HG03432 (cell line): ENCODE measurements at regions not wholly inside any gene's neighbourhood (a gene's known extent, or its start where the extent isn't known, plus 50 kb on each side); places are given as distances from the start of the nearest gene placed in this dataset.
"Not testable (repeated sequence)": the region's sequence is repeated elsewhere in the genome, so short reads cannot be mapped to it uniquely, and the experiment has no call there.

Experiments used
- ATAC-seq: cut with Tn5 transposase; IDR thresholded peaks from one replicate; pipeline ENCODE4 v1.9.1; 2021; ENCODE audit warnings: mild to moderate bottlenecking, moderate library complexity; ENCODE audit not compliant: unreplicated experiment

GRCh38 chr20:4476903-4477500, 209.3 kb upstream of the PRNP start:
- no peak for ATAC-seq

GRCh38 chr20:4472906-4473305, 213.3 kb upstream of the PRNP start:
- ATAC-seq, result no peak

DNA sequence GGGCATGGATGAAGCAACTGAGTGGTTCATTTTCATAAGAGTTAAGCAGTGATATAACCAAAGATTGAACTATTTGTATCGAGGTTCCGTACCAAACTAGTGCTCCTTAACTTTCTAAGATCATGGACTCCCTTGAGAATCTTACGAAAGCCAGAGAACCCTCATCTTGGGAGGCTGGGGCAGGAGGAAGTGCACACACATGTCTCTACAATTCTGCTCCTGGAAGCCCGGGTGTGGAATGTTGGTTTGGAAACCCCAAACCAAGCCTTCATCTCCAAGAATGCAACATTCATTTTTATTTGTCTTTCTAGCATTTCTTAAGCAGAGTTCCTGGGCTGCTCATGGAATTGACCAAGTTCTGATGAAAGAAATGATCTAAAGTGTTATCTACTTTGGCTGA, 215.0 kb upstream of the PRNP start:
- ATAC-seq, result no peak

DNA sequence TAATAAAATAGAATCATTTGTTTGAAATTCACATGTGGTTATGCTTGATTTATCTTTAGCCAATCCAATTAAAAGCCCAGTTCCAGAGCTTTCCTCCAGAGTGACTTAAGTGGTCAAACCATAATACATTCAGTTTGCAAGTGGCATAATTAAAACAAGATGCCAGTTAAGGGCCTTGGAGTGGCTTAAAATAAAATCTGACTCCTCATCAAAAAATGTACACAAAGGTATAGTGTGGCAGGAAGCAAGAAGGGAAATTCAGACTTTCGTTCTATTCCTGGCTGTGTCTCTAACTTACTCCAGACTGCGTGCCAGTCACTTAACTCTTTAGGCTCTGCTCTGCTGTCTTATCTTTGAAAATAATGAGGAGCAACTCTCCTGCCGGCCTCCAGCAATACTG, 215.9 kb upstream of the PRNP start:
- ATAC-seq, result no peak

DNA sequence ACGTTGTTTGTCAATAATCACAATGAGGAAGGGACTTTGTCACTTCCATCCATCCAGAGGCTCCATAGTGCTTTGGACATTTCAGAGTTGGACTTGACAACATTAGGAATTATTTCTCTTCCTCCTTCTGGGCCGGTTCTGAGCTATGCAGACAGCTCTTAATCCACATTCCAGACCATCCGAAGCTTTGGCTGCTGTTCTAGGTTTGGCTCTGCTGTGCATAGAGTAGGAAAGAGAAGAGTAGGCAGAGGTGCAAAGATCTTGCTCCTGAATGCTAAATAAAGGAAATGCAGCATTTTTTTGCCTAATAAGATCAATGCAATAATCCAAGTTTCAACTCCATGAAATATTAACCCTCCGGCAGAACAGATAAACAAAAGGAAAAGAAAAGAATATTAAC, 216.3 kb upstream of the PRNP start:
- ATAC-seq, result no peak

DNA sequence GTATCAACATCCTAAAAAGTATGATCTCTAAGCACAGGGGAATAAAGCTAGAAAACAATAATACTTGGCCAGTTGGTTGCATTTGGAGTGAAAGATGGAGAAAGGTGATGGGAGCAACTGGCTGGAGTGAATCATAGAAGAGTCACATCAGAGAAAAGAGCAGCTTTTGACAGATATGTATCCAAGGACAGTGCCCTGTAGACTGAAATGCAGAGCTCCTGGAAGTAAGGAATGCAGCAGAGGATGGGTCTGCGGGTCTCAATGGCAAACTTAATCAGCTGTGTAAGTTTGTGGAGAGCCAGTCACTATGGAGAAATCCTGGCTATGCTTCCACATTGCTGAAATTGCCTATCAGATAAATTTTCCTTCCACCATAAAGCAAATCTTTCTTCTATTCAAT, 218.1 kb upstream of the PRNP start:
- ATAC-seq, result no peak

DNA sequence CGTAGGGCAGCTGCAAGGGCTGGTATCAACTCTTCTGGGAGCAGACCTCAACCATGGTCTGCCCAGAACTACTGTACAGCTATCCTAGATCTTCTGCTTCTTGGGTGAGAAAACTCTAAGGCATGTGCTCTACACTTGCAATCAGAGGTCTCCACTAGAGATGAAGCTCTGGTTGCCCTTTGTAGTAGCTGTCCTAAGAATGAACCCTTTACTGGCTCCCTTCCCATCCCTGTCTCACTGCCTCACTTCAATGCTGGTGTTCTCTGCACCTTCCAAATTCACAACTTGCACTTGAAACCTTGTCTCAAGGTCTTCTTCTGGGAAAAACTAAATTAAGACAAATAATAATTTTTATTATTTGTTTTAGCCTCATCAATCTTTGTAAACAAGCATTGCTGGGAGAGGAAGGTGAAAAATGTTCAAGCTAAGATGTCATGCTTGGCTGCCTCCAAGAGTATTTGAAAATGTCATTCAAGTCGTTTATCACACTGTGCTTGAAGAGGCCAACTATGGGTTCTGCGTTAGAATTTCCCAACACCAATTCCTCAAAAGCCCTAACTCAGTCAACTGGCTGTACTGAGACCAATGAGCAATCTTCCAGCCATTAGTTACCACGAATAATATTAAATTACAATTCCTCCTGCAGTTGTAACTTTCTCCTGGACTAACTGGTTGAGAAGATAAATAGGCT, 216.9 kb upstream of the ADRA1D start:
- ATAC-seq, result no peak

DNA sequence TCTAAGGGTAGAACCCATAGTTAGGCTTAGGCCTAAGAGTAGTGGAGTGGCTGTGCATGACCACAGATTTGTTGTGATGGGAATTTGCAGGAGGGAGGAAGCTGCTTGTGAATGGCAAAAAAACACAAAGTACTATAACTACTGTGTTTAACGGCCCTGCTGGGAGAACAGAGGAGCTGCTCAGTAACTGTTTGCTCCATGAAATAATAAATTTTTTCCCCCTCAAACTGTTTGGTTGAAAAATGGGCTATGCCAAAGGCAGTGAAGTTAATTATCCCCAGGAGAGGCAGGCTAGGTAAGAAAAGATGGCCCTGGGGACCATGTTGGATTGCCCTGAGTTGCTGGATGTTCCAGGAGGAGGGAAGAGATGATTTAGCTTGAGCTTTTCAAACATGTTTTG, 216.1 kb upstream of the ADRA1D start:
- no peak for ATAC-seq

- not testable (repeated sequence) for ATAC-seq
These were observed 213.7 kb upstream of the ADRA1D start for GRCh38 chr20:4462801-4463200.

DNA sequence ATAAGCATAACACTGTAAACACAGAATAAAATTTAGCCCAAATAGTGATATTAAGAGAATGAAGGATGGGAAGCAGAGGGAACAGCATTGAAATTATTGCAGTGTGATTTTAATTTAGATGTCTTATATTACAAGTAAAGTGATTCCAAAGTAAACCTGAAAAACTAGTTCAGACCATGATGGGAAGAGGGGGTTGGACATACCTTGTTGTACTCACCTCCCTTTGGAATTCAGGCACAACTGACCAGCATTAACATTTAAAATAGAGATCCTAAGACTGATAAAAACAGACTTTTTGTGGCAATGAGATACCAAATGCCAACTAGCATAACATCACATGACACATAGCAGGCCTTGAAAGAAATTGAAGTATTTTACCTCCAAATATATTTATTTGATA, 210.0 kb upstream of the ADRA1D start:
- no peak for ATAC-seq

- ATAC-seq, result no peak
These were observed 208.8 kb upstream of the ADRA1D start for GRCh38 chr20:4457566-4458543.

DNA sequence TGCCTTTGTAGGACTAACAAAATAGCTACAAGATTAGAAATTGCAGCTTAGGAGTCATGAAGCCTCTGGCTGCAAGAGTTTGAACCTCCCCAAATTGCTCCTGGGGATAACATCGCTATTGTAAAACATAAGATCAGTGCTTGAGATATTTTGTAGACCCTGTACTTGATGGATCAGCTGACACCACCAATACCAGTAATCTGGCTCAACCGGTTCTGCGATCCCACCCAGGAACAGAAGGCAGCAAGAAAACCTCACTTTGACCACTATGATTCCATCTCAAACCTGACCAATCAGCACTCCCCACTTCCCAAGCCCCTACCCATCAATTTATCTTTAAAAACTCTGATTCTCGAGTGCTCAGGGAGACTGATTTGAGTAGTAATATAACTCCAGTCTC, 206.9 kb upstream of the ADRA1D start:
- no peak for ATAC-seq

- no peak for ATAC-seq
These were observed 206.2 kb upstream of the ADRA1D start for GRCh38 chr20:4455301-4455701.

GRCh38 chr20:4454111-4454510, 205.0 kb upstream of the ADRA1D start:
- ATAC-seq, result no peak

GRCh38 chr20:4453359-4453758, 204.3 kb upstream of the ADRA1D start:
- ATAC-seq, result no peak

DNA sequence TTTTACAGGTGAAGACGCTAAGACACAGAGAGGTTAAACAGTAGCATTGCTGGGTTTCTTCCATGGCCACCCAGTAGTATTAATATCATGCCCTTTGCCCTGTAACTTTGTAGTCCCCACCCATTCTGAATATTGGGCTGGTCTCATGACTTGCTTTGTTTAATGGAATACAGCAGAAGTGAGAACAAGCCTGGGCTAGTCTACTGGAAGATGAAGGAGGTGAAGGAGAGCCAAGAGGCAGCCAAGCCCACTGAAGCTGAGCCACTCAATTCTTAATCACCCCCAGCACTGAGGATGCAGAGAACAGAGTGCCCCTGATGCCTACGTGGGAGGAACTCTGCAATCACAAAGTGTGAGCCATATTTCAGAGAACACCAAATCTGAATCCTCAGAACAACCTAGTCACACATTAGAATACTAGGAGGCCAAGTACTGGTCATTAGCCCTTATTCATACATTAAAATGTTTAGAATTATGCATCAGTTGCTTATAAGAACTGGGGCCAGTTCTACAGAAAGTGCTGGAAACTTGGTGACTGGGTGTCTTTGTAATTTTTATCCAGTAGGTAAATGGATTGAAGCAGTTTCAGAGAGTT, 202.5 kb upstream of the ADRA1D start:
- ATAC-seq, result no peak

GRCh38 chr20:4449957-4450715, 201.0 kb upstream of the ADRA1D start:
- no peak for ATAC-seq

- ATAC-seq, result no peak
These were observed 196.7 kb upstream of the ADRA1D start for GRCh38 chr20:4445784-4446183.

DNA sequence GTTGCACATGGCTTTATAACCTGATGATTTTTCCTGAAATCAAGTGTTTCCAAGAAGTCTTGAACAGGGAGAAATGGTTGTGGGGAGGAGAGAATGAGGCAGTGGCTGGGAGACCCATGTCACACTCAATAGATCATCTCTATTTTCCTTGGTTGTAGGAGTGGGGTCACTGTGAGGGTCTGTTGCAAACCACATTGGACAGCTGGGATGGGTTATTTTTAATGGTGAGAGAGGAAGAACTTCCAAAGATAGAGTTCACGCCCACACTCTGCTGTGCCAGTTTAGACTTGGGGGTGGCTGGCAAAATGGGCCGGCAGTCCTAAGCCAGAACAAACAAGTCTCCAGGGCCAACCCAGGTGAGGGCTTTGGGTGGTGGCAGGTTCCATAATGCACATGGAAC, 196.2 kb upstream of the ADRA1D start:
- ATAC-seq, result no peak

DNA sequence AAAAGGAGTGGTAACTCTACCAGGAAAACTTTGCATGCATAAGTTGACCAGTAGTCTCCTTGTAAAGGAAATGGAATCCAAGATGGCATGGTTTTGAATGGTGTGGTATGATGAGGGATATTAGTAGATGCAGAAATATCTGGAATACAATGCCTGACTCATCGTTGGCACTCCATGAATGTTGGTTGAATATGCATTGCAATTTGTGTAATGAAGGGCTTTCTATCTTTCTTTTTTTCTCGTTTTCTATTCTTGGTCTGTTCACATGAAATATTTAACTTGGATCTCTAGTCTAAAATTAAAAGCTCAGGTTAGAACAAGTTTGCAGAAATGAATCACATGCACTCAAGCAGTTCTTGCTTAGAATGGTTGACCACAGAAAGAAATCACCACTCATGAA, 195.3 kb upstream of the ADRA1D start:
- ATAC-seq, result no peak

- no peak for ATAC-seq
These were observed 193.9 kb upstream of the ADRA1D start for GRCh38 chr20:4443016-4443415.
